D721Med (cell line): ENCODE measurements at regions not wholly inside any gene's neighbourhood (a gene's known extent, or its start where the extent isn't known, plus 50 kb on each side); places are given as distances from the start of the nearest gene placed in this dataset.

Source experiments
- DNase-seq: peaks from one replicate; pipeline ENCODE4 v3.0.0; 2011; ENCODE audit warnings: low spot score; ENCODE audit not compliant: insufficient read length
- FAIRE-seq: peaks from 2 replicates; lab custom pipeline; 2011; peaks lifted over from hg19 to GRCh38; lab: Jason Lieb, UNC
- TF ChIP-seq, protein P1 (sequence below): IDR thresholded peaks from 2 replicates; pipeline ENCODE4 v1.5.1; 2012; ENCODE audit warnings: mild to moderate bottlenecking, control low read depth; ENCODE audit not compliant: insufficient read depth; ENCODE audit errors: missing control alignments

DNA sequence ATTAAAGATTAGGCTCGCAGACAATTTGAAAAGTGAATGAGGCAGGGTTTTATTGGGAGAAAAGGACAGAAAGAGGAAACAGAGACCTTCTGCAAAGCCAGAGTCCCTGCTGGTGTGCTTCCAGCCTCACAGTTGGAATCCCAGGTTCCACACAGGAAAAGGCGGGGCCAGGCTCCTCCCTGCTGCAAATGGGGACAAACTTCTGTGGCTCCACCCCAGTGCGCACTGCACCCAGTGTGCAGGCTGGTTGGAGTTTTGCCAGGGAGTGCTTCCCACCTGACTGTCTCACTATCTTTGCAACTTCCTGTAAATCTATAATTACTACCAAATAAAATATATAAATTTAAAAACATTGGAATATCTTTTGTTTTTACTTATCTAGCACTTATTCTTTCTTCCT, 386.0 kb upstream of the GRIN3A start:
- TF ChIP-seq, protein P1, sequence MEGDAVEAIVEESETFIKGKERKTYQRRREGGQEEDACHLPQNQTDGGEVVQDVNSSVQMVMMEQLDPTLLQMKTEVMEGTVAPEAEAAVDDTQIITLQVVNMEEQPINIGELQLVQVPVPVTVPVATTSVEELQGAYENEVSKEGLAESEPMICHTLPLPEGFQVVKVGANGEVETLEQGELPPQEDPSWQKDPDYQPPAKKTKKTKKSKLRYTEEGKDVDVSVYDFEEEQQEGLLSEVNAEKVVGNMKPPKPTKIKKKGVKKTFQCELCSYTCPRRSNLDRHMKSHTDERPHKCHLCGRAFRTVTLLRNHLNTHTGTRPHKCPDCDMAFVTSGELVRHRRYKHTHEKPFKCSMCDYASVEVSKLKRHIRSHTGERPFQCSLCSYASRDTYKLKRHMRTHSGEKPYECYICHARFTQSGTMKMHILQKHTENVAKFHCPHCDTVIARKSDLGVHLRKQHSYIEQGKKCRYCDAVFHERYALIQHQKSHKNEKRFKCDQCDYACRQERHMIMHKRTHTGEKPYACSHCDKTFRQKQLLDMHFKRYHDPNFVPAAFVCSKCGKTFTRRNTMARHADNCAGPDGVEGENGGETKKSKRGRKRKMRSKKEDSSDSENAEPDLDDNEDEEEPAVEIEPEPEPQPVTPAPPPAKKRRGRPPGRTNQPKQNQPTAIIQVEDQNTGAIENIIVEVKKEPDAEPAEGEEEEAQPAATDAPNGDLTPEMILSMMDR = no peak
- FAIRE-seq (no peak), DNase-seq (no peak)

DNA sequence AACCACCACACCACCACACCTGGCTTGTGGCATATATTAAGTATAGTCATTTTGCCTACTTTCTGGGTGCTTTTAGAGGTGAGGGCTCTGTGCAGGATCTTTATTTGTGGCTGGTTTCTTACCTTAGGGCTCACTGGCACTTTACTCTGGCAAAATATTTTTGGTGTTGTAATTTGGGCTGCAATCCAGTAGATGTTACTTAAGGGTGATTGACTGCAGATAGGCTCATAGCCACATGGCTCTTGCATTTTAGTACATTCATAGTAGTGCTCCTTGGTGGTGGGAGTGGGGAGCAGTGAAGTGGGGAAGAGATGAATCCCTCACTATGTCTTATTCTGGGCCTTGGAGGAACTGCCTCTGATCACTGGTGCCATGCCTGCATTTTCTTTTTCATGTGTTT, 376.1 kb upstream of the GRIN3A start:
- FAIRE-seq (no peak), DNase-seq (no peak)
- TF ChIP-seq, protein P1 = no peak

DNA sequence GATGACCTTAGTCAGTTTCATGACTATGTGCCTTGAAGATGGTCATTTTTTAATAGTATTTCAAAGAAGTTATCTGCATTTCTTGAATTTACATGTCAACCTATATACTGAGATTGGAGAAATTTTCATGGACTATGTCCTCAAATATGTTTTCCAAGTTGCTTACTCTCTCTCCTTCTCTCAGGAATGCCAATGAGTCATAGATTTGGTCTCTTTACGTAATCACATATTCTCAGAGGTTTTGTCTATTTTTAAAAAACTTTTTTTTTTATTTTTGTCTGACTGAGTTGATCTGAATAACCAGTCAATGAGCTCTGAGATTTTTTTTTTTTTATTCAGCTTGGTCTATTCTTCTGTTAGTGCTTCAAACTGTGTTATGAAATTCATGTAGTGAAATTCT, 374.7 kb upstream of the GRIN3A start:
- TF ChIP-seq, protein P1 = no peak
- DNase-seq (no peak), FAIRE-seq (no peak)

DNA sequence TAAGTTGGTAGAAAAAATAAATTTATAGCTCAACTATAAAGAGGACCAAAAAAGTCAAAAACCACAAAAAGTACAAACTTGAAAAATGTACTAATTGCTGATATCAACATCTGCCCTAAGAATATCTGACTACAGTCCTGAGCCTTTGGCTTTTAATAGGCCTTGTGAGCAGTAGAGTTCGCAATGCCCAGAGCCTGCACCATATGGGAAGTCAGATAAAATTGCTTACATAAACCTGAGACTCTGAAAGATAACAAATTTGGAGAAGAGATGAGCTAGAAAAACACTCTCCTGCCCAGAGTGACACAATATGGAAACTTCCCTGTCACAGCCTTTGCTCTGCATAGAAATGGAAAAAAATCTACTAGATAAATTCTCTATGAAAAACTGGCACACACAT, 368.0 kb upstream of the GRIN3A start:
- FAIRE-seq (no peak), DNase-seq (no peak)
- TF ChIP-seq, protein P1 = no peak

DNA sequence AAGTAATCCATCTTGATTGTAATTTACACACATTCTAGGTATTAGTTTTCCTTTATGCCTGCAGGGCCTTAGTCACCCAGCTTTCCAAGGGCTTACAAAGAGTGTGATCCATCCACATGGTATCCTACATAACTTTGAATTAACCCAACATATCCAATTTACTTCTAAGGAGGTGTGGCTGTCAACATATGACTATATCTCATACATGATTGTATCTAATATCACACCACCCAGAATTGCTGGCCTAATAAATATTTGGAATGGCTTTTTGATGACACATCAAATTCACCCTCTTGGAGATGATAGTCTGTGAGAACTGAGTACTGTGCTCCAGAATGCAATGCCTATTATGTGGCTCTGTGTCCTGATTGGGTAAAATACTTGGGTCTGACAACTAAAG, 363.3 kb upstream of the GRIN3A start:
- DNase-seq = no peak
- FAIRE-seq = no peak
- TF ChIP-seq, protein P1 = no peak

DNA sequence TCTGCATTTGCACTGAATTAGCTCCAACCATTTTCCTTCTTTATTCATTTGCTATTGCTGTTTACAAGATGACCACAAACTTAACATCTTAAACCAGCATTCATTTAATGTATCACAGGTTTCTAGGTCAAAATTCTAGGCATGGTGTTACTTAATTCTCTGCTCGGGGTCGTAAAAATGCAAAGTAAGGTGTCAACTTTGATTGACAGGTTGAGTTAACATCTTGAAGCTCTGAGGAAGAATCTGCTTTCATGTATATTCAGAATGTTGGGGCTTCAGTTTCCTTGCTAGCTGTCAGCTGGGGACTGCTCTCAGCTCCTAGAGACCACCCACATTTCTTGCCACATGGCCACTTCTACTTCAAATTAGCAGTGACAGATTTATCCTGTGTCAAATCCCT, 348.7 kb upstream of the GRIN3A start:
- DNase-seq = no peak
- no peak for FAIRE-seq
- TF ChIP-seq, protein P1 = no peak

DNA sequence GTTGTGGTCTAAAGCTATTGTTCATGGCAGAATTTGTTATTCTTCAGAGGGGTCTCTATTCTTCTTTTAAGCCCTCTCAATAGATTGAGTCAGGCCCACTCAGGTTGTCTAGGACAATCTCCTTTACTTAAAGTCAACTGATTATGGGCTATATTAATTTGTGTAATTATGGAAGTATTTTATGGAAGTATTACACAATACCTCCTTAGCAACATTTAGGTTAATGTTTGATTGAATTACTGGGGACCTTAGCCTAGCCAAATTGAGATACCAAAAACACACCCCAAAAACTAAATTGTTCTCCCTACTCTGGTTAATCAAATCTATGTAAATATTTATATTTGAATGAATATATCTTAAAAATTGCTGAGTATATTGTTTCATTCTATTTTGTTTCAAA, 347.1 kb upstream of the GRIN3A start:
- TF ChIP-seq, protein P1 = no peak

More for the DNA sequence above, 347.1 kb upstream of the GRIN3A start:
- FAIRE-seq (no peak), DNase-seq (no peak)
